NCI-H345 (cell line): ENCODE measurements at regions not wholly inside any gene's neighbourhood (a gene's known extent, or its start where the extent isn't known, plus 50 kb on each side); places are given as distances from the start of the nearest gene placed in this dataset.

ENCODE experiments used
- DNase-seq: peaks from one replicate; lab custom pipeline; 2025; lab: John Stamatoyannopoulos, UW

- no peak for DNase-seq
Measured at GRCh38 chr6:168212362-168212761, 107.2 kb downstream of the DACT2 start.

DNA sequence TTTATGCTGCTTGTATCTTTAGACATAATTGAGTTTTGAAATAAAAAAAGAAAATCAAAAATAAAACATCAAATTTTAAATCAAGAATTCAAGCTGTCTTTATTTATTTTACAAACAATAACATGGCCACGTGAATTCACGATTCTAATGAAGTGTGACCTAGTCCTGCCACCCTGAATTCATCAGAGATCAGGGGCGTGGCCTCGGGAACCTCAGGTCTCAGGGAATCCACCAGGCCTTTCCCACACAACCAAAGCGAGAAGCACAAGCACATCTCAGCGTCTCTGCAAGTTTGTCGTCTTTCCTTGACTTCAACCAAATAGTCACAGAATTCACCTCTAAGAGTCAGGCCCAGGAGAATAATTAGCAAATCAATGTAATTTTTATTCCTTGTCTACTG, 107.9 kb downstream of the DACT2 start:
- no peak for DNase-seq

DNA sequence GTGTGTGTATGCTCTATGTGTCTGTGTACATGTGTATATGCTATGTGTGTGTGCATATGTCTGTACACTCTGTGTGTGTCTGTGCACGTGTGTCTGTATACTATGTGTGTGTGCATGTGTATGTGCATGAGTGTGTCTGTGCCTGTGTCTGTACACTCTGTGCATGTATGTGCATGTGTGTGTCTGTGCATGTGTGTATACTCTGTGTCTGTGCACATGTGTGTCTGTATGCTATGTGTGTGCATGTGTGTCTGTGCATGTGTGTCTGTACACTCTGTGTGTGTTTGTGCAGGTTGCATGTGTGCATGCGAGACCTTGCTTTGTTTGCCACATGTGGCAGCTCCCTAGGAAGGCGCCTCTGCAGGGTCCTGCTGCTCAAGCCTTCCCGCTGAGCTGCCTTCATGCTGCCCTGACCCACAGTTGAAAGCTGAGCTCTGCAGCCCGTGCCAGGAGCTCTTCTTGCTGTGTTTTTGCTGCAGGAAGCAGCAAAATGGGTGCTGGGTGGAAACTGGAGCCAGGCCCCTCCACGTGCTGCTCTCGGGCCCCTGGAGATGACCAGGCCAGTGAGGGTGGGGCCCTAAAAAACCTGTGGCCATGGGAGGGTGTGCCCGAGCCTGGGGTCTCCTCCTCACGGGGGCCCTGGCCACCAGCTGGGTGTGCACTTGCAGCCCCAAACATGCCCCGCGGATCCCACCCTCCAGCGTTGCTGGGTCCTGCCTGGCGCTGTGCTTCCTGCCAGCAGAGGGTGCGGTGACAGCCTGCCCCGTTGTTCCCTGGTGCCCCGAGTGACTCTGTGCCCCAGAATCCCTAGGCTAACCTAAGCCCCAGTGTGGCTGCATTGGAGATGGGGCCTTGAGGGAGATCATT, 109.1 kb downstream of the DACT2 start:
- DNase-seq, result no peak

- DNase-seq, result no peak
Measured at GRCh38 chr6:168209420-168209819, 110.2 kb downstream of the DACT2 start.

DNA sequence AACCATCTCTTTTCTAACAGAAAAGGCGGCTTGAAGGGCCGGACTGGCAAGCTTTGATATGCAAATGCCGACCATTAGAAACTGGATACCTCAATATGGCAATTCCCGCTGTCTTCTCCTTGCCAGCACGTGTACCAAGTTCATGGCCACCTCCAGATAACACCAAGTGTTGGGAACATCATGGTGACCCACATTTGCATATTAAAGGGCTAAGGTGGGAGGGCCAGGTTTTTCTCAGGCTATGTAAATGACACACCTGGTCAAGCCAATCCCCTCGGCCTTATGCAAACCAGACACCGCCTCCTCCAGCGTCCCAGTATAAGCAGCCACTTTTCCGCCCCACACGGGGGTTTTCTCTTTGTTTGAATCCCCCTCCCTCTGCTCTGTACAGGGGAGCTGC, 110.7 kb downstream of the DACT2 start:
- no peak for DNase-seq

DNA sequence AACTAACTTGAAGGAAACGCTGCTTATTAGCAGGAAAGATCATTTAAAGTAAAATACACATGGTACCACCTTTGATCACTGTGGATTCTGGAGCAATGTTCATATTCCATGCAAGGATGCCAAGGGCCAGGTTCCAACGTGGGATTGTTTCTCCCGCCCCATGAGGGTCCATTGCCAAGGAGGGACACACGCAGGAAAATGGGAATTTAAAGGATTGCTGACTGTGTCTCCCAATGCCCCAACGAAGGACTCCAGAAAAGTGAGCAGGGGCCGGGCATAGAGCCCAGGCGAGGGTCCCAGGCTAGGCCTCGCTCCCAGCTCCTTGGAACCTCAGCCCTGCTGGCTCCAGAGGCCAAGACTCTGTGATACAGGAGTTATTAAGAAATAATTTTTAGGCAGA, 111.2 kb downstream of the DACT2 start:
- no peak for DNase-seq

GRCh38 chr6:168207421-168208175, 112.0 kb downstream of the DACT2 start:
- DNase-seq, result no peak

GRCh38 chr6:168206661-168207274, 112.8 kb downstream of the DACT2 start:
- DNase-seq, result no peak

DNA sequence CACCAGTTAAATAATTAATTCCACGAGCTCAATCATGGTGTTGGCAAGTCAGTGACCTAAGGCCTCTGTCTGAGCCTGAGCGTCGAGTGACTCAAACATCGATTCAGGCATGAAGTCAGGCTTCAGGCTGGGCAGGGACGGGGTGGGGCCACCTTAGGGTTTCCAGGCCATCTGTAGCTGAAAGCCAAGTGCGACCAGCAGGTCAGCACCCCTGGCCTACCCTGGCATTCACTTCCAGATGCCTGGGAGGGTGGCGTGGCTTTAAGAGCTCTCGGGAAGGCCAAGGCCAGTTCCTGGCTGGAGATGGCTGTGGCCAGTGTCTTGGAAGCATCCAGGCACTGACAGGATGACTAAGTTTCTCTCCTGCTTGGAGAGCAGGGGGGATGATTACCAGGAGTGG, 113.4 kb downstream of the DACT2 start:
- no peak for DNase-seq

DNA sequence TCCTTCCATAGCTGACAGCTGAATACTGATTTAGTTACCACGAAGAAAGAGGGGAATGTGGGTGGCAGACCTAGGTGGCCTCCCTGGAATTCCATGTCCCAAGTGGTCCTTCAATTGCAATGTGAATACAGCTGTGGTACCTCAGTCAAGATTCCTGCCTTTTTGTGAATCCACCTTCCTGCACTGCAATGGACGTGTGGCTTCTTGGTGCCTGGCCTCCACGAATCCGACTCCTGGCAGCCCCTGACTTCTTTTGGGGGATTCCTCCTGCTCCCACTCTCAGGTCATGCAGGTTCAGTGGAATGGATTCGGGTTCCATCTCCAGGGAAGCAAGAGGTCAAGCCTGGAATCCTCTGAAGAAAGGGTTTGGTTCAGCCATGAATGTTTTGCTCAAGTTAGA, 117.8 kb downstream of the DACT2 start:
- no peak for DNase-seq

GRCh38 chr6:168201383-168201782, 118.2 kb downstream of the DACT2 start:
- DNase-seq, result no peak

DNA sequence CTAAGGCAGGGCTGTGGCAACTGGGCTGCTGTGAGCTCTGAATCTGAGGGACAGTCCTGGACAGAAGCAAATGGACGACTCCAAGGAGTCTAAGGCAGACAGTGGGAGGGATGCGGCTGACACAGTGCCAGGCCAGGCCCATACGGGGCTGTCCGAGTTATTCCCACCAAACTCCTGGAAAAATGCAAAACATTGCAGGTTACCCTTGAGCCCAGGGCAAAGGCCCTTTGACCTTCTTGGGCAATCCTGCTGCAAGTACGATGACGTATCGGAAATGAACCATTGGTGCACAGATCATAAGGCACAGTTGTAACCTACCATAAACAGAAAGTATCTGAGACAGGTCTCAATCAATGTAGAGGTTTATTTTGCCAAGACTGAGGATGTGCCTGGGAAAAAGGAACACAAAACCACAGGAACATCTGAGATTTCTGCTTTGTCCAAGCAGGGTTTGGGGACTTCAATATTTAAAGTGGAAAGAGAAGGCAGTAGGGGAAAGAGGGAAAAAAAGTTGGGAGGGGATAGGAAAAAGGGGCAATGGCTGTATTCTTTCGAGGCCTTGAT, 118.9 kb downstream of the DACT2 start:
- no peak for DNase-seq

- DNase-seq, result no peak
Measured at GRCh38 chr6:168198302-168199180, 119.5 kb upstream of the FRMD1 start.

GRCh38 chr6:168197636-168198301, 118.8 kb upstream of the FRMD1 start:
- no peak for DNase-seq

DNA sequence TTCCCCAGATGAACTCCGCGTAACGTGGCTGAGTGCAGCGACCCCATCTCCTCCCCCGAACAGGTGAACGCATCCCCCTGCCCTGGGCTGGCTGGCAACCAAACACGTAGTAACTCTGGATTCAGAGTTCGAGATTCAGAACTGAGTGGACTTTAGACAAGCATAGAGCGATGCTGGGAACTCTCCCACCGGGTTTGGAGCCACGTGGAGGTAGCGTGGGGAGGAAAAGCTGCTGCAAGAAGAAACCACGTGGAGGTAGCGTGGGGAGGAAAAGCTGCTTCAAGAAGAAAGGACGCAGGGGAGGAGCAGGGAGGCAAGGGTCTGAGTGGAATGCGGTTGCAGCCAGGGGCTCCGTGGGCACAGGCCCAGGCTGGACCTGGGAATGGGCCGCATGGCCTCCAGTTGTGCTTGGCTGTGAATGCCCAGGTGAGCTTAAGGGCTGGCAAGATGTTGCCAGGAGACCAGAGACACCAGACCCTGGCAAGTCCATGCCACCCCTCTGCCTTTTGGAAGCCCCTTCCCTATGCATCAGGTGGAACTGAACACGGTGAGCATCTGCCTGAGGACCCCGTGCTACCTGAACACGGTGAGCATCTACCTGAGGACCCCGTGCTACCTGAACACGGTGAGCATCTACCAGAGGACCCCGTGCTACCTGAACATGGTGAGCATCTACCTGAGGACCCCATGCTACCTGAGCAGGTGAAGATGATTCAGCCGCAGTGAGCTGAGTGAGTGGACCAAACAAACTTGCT, 118.0 kb upstream of the FRMD1 start:
- DNase-seq, result peak; percentile 55

DNA sequence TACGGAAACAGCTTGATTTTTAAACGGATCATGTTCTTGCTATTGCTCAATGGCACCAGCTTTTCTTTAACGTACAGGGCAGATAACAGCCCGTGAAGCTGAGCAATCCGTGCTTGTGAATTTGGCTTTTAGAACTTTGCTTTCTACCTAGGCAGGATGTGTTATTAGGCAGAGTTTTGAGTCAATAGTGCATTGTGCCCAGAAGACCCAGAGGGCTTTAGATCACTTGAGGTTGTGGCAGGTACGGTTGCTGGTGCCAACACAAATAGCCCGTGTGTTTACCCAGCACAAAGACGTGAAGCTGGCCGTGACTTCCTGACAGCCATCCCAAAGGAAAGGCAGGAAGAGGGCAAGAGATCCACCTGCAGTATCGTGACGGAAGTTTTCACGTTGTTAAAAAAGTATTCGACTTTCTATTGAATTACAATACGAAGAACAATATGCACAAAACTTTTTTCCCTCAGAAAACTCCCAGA, 117.4 kb upstream of the FRMD1 start:
- DNase-seq, result peak; percentile 97

DNA sequence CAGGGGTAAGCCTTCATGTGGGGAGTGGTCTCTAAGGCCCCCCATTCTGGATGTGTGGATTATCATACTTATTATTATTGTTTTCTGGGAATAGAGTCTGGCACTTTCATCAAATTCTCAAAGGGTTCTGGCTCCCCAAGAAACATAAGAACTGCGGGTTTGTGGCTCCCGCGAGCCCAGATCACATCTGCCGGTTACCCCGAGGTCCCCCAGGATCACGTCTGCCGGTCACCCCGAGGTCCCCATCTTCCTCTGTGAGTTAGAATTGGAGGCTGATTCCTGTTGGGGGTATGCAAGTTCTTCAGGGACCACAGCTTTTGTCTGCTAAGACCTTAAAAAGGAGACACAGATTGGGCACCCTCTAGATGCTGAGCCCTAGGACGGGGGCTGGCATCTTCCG, 116.7 kb upstream of the FRMD1 start:
- no peak for DNase-seq

DNA sequence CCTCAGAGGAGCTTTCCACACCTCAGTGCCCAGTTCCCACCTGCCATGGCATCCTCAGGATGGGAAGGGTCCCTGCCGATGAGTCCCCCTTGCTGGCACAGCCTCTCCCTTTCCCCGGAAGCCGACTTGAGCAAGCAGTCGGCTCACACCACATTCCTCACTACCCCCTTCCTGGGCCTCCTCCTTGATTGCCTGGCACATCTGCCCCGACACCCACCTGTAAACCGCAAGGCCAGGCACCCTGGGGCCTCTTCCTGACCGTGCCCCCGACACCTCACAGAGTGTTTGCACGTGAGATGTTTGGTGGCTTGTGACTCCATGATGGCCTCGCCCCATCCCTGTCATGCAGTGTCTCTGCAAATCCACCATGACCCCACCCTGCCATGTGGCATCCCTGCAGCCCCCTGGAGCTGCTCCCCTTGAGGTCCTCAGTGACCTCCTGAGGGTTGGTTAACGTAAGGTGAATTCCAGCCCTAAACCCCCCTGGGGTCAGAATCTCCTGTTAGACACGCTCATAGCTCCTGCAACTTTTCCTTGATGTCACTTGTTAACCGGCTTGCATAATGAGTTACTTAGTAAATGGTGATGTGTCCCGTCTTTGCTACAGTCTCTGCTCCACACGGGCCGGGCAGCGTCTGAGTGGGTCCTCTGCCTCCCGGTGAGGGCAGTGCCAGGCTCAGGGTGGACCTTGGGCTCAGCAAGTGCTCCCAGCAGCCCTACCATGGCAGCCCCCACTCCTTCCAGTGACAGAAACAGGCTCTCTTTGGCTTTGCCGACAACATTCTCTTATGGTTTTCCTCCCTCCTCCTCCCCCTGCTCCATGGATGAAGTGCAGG, 115.9 kb upstream of the FRMD1 start:
- no peak for DNase-seq
